ENCODE measurements at regions not wholly inside any gene's neighbourhood (a gene's known extent, or its start where the extent isn't known, plus 50 kb on each side); places are given as distances from the start of the nearest gene placed in this dataset.

GRCh38 chr1:213415691-213416380, 364.8 kb downstream of the RPS6KC1 start:
- TF ChIP-seq CTCF (IDR thresholded peaks at IDR 0.05; ENCODE audit: low read length): no peak
- no peak for TF ChIP-seq EZH2 (IDR thresholded peaks at IDR 0.05; ENCODE audit: borderline replicate concordance, low read length)

Data from OCI-LY1 (cell line).